ENCODE measurements at regions not wholly inside any gene's neighbourhood (a gene's known extent, or its start where the extent isn't known, plus 50 kb on each side); places are given as distances from the start of the nearest gene placed in this dataset.
"Not testable (repeated sequence)": the region's sequence is repeated elsewhere in the genome, so short reads cannot be mapped to it uniquely, and the experiment has no call there.

DNA sequence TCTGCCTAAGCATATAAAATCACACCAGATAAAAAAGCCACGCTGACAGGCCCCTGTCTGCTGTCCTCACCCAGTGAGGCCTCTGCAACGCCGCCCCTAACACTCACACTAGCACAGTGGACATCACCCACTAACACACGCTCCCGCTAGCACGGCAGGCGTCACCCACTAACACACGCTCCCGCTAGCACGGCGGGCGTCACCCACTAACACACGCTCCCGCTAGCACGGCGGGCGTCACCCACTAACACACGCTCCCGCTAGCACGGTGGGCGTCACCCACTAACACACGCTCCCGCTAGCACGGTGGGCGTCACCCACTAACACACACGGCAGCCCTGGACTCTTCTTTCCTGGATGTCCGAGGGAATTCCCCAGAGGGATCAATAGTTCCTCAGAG lies 141.6 kb upstream of the IRX1 start:
- TF ChIP-seq, protein P1, sequence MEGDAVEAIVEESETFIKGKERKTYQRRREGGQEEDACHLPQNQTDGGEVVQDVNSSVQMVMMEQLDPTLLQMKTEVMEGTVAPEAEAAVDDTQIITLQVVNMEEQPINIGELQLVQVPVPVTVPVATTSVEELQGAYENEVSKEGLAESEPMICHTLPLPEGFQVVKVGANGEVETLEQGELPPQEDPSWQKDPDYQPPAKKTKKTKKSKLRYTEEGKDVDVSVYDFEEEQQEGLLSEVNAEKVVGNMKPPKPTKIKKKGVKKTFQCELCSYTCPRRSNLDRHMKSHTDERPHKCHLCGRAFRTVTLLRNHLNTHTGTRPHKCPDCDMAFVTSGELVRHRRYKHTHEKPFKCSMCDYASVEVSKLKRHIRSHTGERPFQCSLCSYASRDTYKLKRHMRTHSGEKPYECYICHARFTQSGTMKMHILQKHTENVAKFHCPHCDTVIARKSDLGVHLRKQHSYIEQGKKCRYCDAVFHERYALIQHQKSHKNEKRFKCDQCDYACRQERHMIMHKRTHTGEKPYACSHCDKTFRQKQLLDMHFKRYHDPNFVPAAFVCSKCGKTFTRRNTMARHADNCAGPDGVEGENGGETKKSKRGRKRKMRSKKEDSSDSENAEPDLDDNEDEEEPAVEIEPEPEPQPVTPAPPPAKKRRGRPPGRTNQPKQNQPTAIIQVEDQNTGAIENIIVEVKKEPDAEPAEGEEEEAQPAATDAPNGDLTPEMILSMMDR (conservative IDR thresholded peaks at IDR 0.05; ENCODE audit: low read depth, low read length), result not testable (repeated sequence)
- TF ChIP-seq EZH2 (IDR thresholded peaks at IDR 0.05; ENCODE audit: low read length, unreplicated experiment), result not testable (repeated sequence)
